NB4 (cell line): ENCODE measurements at regions not wholly inside any gene's neighbourhood (a gene's known extent, or its start where the extent isn't known, plus 50 kb on each side); places are given as distances from the start of the nearest gene placed in this dataset.

Experiments used
- CTCF ChIP-seq: IDR thresholded peaks from one replicate; pipeline ENCODE4 v1.5.1; 2012; ENCODE audit warnings: low read depth, low read length
- POLR2A ChIP-seq: IDR thresholded peaks from 2 replicates; pipeline ENCODE4 v1.6.1; 2011; ENCODE audit warnings: mild to moderate bottlenecking; ENCODE audit not compliant: insufficient read length; ENCODE audit errors: extremely low read depth
- TF ChIP-seq, protein P1 (sequence below): IDR thresholded peaks from 2 replicates; pipeline ENCODE4 v1.6.1; 2011; ENCODE audit warnings: low read depth, low read length

DNA sequence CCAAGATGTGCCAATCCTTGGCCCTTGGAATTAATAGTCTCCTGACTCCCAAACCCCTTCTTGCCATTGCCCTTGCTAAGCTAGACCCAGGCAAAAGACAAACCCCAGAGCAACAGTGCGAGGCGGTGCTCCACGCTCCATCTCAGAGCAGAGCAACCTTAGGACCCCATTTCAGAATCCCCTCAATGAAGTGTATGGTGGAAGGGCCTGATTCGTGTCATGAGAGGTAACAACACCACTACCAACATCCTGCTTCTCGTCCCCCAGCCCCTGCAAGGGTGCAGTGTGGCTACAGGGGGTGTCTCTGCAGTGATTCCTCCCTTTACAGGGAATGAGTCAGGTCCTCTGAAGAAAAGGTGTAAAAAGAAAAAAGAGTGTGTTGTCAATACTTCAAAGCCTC, 103.9 kb upstream of the IRF2BP2 start:
- TF ChIP-seq CTCF (no peak), POLR2A (no peak)
- TF ChIP-seq, protein P1, sequence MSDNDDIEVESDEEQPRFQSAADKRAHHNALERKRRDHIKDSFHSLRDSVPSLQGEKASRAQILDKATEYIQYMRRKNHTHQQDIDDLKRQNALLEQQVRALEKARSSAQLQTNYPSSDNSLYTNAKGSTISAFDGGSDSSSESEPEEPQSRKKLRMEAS = no peak
